Activated CD4-positive, alpha-beta T cell treated with anti-CD3 and anti-CD28 coated beads, Interleukin-2, amount 50 U/mL, for 4 hours (primary cell): ENCODE measurements at regions not wholly inside any gene's neighbourhood (a gene's known extent, or its start where the extent isn't known, plus 50 kb on each side); places are given as distances from the start of the nearest gene placed in this dataset.

Experiments used
- DNase-seq, 2 experiments: peaks; one replicate each; pipeline ENCODE4 v3.0.0-alpha.2; 2020

DNA sequence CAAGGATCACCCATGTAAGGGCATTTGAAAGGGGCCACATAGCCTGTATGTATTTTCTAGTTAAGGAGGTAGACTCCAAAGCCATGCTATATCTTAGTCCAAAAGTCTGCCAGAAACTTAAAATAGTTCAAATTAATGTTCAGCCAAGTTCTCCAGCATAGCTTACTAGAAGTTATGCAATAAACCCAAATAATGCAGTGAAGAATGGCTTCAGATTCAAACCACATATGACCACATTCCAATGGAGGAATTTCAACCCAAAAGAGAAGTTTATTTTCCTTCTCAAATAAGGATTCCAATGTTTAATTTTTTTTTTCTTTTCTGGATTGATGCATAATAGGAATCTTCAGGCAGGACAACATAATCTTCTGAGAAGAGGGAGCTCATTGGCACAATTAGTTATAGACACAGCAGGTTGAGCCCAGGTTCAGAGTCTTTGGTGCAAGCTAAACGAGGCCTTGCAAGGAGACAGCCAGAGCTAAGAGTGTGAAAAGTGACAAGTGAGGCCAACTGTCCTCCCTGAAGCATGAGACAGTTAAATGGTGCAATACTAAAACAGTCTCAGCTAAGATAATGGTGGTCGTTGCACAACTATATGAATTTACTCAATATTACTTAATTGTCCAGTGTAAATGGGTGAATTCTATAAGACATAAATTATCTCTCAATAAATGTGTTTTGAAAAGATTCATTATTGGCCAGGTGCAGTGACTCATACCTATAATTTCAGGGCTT lies 598.8 kb upstream of the CDH4 start:
- DNase-seq = no peak

DNA sequence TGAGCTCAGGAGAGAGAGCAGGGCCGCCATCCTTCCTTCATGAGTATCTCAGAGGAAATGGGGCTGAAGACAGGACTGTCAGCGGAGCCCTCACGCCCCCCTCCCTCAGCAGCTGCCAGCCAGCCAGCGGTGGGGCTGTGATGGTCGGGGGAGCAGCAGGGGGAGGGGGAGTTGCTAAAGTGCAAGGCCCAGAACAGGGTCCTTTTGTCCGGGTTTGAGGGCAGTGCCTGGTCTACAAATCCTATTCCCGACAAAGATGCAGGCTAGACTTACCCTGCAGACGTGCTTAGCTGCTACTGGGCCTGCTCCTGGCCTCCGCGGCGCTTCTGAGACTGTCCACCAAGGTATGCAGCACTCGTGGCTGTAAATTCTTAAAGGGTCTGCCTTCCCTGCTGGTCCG lies 593.4 kb upstream of the CDH4 start:
- no peak for DNase-seq

DNA sequence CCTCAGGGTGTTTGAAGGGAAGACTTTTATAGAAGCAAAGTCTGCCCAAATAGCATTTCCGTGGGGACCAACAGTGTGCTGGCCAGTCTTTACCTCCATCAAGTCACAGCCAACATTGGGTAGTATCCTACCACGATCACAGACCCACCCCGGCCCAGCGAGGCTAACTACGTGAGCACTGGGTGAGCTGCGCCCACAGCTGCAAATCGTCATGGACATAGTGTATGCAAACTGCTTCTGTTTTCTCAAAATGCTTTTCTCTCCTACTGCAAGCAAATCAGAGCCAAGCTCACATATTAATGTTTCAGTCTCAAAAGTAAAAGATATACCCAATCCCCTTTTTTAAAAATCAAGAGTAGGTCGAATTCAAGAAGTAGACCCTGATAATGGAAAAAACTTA lies 592.8 kb upstream of the CDH4 start:
- no peak for DNase-seq

DNA sequence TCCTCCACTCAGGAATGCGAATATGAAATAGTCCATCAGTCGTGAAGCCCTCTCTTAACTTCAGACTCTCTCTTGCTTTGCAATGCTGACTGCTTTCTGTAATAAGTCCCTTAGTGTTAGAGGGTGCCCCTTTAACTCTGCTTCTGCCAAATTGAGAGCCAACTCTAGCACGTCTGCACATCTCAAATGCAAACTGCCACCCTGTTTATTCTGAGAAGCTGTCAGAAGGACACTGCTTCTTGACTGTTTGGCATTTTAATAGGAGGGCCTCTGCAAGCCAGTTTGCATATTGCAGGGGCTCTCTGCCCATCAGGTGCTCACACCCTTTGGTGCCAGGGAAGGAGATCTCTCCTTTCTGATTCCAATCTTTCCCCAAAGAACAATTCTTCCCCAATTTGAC lies 589.8 kb upstream of the CDH4 start:
- DNase-seq = no peak

DNA sequence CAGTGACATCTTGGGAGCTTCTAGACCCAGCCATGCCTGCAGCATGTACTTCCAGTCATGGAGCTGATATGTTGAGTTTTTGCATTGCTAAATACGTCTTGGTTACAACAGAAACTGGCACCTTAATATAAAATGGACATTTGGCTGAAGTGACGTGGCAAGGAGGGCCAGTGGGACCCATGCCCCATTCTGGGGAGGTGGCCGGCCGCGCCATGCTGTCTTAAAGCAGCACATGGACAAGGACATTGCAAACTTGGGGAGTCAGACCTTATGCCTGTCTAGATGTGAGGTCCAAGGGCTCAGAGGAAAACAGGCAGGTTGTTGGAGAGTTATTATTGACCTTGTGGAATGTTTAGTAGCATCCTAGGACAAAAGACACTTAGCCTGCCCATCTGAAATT lies 588.0 kb upstream of the CDH4 start:
- DNase-seq = no peak

DNA sequence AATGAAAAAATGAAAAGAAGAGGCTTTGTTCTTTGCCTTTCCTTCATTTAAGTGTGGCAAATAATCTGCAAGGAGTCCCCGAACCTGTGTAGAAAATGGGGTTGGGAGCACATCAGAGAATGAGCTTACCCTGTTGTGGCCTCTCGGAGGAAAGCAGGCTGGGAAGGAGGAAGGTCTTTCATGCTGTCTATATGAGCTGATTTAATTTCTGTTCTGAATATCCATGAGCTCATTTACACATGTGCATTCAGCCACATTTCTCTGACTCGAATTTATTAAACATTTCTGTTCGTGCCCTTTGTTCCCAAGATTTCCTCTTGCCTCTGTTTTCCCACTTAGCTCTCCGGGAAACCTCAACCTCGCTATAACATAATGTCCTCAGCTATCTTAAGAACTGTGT lies 584.4 kb upstream of the CDH4 start:
- no peak for DNase-seq

DNA sequence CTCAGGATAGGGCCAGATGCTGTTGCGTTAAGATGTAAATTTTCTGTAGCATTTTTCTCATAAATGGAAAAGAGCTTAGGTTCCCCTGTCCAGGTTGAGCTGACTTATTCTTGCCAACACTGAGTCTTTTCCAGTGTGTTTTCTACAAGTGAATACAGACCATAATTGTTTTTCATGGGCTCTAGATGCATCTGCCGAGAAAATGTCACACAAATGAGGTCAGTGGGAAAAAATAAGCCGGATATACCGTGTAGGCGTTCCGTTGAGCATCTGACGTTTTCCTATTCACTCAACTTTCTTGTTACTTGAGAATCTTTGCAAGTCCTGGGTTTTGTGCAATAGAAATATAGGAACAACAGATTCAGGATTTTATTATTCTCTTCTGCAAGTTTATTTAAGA lies 582.9 kb upstream of the CDH4 start:
- DNase-seq = no peak

DNA sequence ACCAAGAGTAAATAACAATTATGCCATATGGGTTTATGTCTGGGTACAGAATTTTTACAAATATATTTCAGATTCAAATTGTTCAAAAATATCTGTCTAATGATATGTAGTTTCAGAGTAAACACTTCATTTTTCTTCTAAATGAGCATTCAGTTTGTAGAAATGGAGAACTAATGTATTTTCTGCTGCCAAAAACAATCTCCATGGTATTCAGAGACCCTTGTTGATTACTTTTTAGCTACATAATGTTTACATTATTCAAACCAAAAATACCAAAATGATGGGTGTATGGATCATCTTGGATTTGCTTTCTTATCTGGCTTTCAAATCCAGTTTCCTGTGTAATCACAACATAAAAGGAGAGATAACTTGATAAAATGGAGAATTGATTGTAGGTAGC lies 576.0 kb upstream of the CDH4 start:
- no peak for DNase-seq

DNA sequence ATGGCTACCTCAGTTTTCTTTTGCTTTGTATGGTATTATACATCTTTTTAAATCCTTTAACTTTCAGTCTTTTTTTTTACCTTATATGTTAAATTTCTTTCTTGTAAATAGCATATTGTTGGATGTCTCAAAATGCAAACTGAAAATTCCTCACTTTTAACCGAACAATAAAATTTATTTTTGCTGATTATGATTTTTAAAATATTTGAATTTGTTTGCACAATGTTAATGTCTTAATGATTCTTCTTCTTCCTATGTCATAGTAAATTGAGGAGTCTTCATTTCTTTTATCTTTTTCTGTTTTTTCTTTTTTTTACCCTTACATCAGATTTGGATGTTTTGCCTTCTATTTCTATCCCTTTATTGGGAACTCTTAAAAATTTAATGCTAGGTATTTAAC lies 574.2 kb upstream of the CDH4 start:
- DNase-seq = no peak

DNA sequence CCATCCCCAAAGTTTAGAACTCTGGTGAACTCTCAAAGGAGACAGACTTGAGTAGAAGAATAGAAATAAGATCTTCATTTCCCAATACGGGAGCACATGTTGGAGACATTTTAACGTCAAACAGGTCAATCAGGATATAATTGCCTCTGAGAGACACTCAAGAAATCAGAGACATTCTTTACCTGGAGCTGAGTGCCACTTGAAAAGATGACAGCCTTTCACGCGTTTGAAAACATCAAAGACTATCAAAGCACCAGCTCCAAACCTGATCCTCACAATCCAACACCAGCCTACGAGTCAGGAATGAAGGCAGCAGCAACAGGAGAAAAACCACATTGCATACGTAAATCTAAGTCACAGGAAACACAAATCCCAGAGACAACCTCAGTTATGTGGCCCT lies 571.5 kb upstream of the CDH4 start:
- no peak for DNase-seq

DNA sequence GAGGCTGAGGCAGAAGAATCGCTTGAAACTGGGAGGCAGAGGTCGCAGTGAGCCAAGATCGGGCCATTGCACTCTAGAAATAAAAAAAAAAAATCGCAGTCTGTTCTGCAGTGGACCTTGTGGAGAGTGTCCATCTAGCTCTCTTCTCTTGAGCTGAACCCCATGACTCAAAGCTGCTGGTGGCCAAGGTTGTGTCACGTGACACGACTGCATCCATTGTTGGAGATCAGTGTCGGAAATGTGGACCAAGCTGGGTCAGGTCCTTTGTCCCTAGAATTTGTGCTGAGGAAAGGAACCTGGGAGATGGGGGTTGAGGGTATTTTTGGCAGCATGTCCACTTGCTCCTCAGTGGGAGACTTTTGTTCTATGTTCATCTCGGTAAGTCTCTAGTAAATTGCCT lies 564.8 kb upstream of the CDH4 start:
- no peak for DNase-seq

DNA sequence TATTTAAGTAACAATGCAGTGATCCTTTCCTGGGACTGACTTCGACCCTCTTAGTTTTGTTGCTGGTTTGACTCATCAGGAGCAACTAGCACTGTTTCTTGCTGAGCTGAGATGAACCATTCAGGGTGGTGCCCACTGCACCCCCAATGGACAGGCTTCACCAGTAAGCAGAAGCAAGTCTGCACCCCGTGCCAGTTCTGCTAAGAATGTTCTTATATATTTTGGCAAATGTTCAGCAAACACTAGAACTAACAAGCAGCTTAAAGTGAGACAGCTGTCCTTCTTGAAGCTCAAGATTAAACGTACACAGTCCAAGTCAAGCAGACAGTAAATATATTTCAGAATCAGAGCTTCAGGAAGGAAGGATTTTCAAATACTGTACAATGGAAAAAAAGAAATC lies 561.3 kb upstream of the CDH4 start:
- DNase-seq = no peak

DNA sequence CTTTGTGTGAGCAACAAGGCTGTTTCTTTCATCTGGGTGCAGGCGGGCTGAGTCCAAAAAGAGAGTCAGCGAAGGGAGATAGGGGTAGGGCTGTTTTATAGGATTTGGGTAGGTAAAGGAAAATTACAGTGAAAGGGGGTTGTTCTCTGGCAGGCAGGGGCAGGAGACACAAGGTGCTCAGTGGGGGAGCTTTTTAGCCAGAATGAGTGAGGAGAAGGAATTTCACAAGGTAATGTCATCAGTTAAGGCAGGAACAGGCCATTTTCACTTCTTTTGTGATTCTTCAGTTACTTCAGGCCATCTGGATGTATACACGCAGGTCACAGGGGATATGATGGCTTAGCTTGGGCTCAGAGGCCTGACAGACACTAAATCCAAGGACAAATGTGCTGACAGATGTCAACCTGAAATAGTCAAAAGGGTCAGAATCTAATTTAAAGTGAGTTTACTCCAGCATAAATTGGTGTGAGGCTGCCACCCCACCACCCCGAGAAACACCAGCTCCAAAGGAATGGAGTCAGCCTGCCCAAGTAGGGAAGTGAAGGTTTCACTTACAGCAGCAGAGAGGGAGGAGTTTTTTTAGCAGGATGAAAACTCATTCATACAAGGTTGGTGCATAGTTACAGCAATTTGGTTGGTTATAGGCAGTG lies 560.0 kb upstream of the CDH4 start:
- DNase-seq = no peak

DNA sequence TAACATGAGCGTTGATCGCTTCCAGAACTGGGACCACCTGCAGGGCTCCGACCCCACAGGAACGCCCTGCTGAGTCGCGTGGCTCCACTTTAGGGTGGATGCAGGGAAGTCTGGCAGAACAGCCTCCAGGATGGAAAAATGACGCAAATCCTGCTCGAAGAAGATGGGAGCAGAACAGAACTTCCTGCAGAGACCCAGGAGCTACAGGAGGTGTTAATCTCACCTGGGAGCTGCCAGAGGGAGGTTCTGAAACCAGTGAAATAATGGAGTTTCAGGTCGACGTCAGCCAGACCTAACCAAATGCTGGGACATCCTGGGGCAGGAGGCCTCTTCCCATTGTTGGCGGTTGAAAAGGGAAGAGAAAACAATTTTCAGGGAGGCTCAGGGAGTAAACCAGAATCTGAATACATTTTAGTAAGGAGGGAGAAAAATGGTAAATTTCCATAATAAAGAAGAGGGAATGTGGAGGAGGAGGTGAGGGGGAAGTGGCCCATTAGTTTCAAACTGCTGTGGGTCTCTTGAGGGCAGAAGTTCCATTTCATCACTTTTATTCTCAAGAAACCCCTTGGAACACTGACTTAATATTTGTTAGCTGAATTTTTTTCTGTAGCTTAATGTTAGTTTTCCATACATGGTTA lies 558.4 kb upstream of the CDH4 start:
- DNase-seq = no peak

DNA sequence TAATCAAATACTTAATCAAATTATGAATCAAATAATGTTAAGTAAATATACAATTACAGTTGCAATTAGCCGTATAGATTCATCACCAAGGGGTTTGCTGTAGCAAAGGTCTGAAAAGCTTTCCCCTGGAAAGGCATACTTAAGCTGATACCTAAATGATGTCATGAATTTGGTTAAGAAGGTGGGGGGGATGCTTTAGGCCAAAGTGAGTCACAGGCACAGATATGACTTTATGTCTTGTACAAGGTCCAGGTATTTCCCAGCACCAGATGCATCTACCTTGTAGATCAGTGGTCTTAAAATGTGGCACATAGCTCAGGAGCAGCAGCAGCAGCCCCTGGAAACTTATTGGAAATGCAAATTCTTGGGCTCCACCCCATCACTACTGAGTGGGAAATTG lies 557.3 kb upstream of the CDH4 start:
- no peak for DNase-seq

DNA sequence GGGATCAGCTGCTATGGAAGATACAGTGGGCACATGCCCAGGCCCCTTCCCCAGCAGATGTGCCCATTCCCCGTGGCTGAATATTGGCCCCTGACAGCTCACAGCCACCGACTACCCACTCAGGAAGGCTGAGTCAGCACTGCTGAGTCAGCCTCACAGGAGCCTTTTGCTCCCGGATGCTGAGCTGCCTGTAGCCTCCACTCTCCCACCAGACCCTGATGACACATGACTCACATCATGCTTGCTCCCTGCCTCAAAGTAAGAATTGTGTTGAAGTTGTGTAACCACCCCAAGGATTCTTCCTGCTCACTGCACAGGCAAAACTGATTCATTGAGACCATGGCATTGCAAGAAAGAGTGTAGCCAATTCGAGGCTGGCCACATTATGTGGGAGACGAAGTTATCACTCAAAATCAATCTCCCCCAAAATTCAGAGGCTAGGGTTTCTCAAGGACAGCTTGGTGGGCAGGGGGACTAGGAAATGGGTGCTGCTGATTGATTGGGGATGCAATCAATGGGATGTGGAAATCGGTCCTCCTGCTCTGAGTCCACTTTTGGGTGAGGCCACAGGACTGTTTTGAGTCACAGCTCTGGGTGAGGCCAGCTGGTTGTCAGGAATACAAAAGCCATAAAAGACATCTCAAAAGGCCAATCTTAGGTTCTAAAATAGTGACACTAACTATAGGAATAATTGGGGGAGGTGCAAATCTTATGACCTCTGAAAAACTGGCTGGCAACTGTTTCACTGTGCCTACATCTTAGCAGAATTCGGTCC lies 556.6 kb upstream of the CDH4 start:
- DNase-seq = no peak

DNA sequence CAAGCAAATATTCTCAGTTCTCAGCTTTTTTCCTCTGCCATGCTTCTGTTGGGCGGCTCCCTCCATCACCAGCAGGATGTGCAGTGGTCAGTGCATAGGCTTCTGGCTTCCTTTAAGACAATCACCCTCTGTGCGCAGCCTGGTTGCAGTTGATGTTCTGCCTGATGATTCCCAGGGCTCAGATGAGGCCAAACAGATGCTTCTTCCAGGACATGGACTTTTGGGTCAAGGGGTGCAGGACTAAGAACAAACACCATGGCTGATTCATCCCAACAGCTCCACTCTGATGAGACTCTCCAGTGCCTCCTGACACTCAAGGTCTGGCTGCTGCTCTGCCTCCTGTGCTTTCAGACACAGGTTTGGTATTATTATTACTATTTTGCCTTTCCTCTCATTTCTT lies 554.8 kb upstream of the CDH4 start:
- no peak for DNase-seq

DNA sequence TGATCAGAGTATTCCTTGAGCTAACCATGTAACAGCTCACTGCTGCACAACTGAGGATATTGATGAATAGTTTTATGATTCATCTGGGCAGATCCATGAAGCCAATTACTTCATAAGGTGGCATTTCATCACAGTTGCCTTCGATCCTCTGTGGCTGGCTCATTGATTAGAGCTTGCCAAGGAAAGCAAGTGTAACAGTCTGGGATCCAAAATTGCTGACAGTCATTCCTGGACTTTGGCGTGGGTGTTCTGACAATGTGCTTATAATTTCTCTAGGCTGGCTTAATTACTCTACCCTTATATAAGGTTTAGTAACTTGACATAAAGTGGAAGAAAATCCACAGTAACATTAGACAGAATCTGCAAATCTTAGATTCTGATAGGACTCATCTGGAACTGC lies 551.3 kb upstream of the CDH4 start:
- DNase-seq = no peak

DNA sequence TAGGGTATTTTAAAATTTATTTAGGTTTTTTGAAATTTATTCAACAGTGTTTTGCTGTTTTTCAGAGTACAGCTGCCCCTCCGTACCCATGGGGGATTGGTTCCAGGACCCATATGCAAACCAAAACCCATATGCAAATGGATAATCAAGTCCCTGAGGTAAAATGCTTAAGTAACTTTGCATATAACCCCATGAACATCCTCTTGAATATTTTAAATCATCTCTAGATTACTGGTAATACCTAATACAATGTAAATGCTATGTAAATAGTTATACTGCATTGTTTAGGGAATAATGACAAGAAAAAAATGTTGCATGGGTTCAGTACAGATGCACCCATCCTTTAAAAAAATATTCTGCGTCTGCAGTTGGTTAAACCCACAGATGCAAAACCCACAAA lies 547.9 kb upstream of the CDH4 start:
- no peak for DNase-seq

DNA sequence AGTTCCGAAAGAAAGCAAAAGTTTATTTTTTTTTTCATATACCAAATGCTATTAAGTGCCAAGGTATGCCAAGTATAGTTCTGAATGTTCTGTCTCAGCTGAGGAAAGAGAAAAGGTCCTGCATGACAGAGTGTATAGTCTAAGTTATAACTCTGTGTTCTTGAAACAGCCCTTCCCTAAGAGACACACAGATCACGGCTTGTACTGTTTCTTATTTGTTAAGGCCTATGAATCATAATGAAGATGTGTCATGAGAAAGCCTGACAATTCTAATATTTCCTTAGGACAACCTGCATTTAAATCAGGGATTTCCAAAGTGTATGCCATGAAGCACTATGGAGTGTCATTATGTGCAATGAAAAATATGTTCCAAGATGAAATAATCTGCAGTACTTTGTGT lies 538.7 kb upstream of the CDH4 start:
- no peak for DNase-seq

DNA sequence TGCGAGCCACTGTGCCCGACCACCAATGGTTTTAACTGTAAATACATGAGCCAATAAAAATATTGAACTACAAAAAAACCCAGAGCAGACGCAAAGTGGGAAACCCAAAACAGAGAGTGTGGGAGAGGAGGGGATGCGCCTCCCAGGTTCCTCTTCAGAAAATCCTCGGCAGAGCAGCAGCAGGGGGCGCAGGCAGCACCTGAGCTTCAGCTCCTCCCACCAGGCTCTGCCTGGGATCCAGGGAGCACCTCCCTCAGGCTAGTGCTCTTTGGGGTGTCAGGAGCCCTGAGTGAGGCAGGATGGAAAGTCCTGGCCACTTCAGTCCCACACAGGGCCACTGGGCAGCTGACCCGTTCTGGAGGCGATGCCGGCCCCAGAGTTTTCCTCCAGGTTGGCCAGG lies 536.9 kb upstream of the CDH4 start:
- no peak for DNase-seq

DNA sequence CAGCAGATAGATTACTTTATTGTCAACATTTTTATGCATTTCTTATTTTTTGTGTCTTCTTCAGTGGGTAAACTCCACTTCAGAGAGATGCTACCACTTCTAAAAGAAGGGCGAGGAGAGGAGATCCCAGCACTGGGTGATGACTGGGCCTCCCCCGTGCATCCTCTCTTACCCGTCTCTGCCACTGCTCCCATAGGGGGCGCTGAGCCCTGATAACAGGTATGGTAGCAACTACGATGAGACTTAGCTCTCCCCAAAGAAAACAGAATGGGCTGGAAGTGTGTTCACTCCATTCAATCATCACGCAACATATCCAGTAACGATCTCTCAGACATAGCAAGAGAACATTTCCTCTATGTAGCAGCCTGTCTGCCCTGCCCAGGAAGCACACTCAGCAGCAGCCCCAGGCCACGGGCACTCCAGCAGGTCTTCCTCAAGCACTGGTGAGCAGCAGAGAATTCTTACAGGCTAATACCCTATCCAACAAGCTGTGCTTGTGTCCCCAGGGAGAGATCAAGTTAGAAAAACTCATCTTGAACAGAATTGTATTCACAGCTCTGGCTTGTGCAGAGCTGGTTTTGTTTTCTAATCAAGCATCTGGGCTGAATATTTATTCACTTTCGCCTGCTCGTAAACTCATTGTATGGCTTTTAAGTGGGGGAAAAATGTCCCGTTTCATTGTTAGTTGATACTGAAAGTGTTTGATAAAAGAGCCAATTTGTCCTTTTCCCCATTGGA lies 533.1 kb upstream of the CDH4 start:
- DNase-seq = no peak

DNA sequence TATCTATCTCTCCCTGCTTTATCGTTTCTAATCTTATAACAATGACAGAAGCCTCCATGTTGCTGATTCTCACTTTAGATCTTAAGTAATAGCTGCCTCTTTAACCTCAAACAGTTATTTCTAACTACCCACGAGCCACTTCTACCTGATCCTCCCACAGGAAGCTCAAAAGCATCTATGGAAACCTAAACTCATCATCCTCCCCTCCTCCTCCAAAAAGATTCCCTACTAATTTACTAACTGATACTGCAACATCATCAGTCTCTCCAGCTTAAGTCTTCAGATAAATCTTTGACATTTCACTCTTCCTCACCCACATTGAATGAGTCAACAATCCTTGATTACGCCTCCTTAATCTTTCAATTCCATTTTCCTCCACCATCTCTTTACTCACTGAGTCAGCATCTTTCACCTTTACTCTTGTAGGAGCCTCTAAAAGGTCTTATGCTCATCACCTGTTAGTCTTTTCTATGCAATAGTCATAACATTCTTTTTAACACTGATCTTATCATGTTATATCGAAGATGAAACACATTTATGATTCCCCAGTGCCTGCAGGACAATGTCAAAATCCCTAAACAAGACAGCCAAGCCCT lies 526.7 kb upstream of the CDH4 start:
- no peak for DNase-seq
